ENCODE measurements at regions not wholly inside any gene's neighbourhood (a gene's known extent, or its start where the extent isn't known, plus 50 kb on each side); places are given as distances from the start of the nearest gene placed in this dataset.
"Not testable (repeated sequence)": the region's sequence is repeated elsewhere in the genome, so short reads cannot be mapped to it uniquely, and the experiment has no call there.

- DNase-seq, result no peak
These were observed 335.0 kb upstream of the CTNNB1 start for GRCh38 chr3:40864146-40864782.

GRCh38 chr3:40864915-40865314, 334.4 kb upstream of the CTNNB1 start:
- no peak for DNase-seq

GRCh38 chr3:40867797-40868196, 331.5 kb upstream of the CTNNB1 start:
- no peak for DNase-seq

GRCh38 chr3:40869013-40869412, 330.3 kb upstream of the CTNNB1 start:
- DNase-seq, result no peak

- DNase-seq, result no peak
These were observed 329.4 kb upstream of the CTNNB1 start for GRCh38 chr3:40869939-40870338.

- no peak for DNase-seq
These were observed 327.9 kb upstream of the CTNNB1 start for GRCh38 chr3:40871394-40871793.

- no peak for DNase-seq
These were observed 326.9 kb upstream of the CTNNB1 start for GRCh38 chr3:40872258-40872920.

- no peak for DNase-seq
These were observed 325.8 kb upstream of the CTNNB1 start for GRCh38 chr3:40873476-40873875.

GRCh38 chr3:40873934-40874699, 325.2 kb upstream of the CTNNB1 start:
- DNase-seq, result no peak

- no peak for DNase-seq
These were observed 323.7 kb upstream of the CTNNB1 start for GRCh38 chr3:40875581-40875980.

- no peak for DNase-seq
These were observed 323.3 kb upstream of the CTNNB1 start for GRCh38 chr3:40876009-40876408.

GRCh38 chr3:40876496-40876895, 322.8 kb upstream of the CTNNB1 start:
- no peak for DNase-seq

GRCh38 chr3:40877631-40878463, 321.5 kb upstream of the CTNNB1 start:
- DNase-seq, result no peak

- no peak for DNase-seq
These were observed 320.8 kb upstream of the CTNNB1 start for GRCh38 chr3:40878464-40878905.

GRCh38 chr3:40885430-40885829, 313.9 kb upstream of the CTNNB1 start:
- no peak for DNase-seq

- no peak for DNase-seq
These were observed 312.5 kb upstream of the CTNNB1 start for GRCh38 chr3:40886660-40887425.

- no peak for DNase-seq
These were observed 308.1 kb upstream of the CTNNB1 start for GRCh38 chr3:40891186-40891585.

GRCh38 chr3:40895109-40895508, 304.2 kb upstream of the CTNNB1 start:
- DNase-seq, result no peak

GRCh38 chr3:40899286-40899712, 300.0 kb upstream of the CTNNB1 start:
- DNase-seq, result no peak

- DNase-seq, result no peak
These were observed 298.0 kb upstream of the CTNNB1 start for GRCh38 chr3:40901298-40901697.

GRCh38 chr3:40901796-40902195, 297.5 kb upstream of the CTNNB1 start:
- DNase-seq, result no peak

- not testable (repeated sequence) for DNase-seq
These were observed 291.3 kb upstream of the CTNNB1 start for GRCh38 chr3:40907907-40908465.
